ENCODE measurements at regions not wholly inside any gene's neighbourhood (a gene's known extent, or its start where the extent isn't known, plus 50 kb on each side); places are given as distances from the start of the nearest gene placed in this dataset.

DNA sequence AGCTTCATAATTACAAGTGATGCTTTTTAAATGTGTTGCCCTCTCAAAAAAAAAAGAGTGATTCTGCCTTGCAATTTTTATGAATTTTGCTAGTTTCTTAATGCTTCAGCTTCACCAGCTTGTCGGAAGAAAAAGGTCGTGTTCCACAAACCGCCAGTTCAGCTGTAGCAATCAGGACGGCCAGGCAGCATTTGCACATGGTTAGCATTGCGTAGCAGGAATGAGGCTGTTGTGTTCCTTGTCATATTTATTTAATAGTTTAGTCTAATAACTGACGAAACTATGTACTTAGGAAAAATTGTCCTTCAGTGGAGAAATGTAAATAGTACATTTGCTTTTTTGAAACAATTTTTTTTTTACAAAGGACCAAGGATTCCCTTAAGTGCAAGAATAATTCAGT is 64.9 kb upstream of the SELENOK start:
- Histone ChIP-seq H2BK5ac (ENCODE audit: low read depth, low read length) (no peak overlapping the region), H3K36me3 (ENCODE audit: control insufficient read depth in 2 of 4, insufficient read depth in 4 of 4, low read length in 3 of 4) (no peaks in the 10 kb centered on the region), H2AK5ac (ENCODE audit: low read depth, low read length) (no peak overlapping the region), H2AFZ (ENCODE audit: low read length) (no peak overlapping the region), H3K14ac (ENCODE audit: insufficient read length) (no peak overlapping the region), H3K18ac (ENCODE audit: extremely low read depth, low read length) (no peak overlapping the region), H2BK20ac (ENCODE audit: low read length) (no peak overlapping the region), H3K27me3 (replicated peaks in 1 of 4; ENCODE audit: control insufficient read depth in 3 of 4, extremely low read depth in 1 of 4, insufficient read depth in 3 of 4, low read length in 3 of 4) (no peaks in the 10 kb centered on the region), H2BK12ac (ENCODE audit: low read depth, low read length) (no peak overlapping the region), H4K5ac (ENCODE audit: insufficient read length, low read depth, low read length) (no peak overlapping the region), H2BK15ac (ENCODE audit: low read length) (no peak overlapping the region), H3K79me1 (ENCODE audit: low read depth, low read length) (no peaks in the 10 kb centered on the region), H3K23me2 (ENCODE audit: low read depth, low read length) (no peaks in the 10 kb centered on the region), H3K9ac (replicated peaks in 1 of 4; ENCODE audit: extremely low read depth in 1 of 4, low read depth in 3 of 4, low read length in 3 of 4) (no peak overlapping the region), H4K8ac (ENCODE audit: extremely low read depth, insufficient read depth, low read length) (no peak overlapping the region), H3K4me2 (ENCODE audit: insufficient read depth in 1 of 2, low read depth in 2 of 2, low read length in 2 of 2) (no peak overlapping the region), H3K56ac (replicated peaks; ENCODE audit: insufficient read length, low read depth, low read length) (no peak overlapping the region), H3K23ac (ENCODE audit: insufficient read length) (no peak overlapping the region), H2BK120ac (replicated peaks; ENCODE audit: low read depth, low read length) (no peak overlapping the region), H3K4ac (replicated peaks; ENCODE audit: insufficient read length, low read depth, low read length) (no peak overlapping the region), H4K91ac (replicated peaks; ENCODE audit: insufficient read length, low read length) (no peak overlapping the region), H3K4me3 (ENCODE audit: extremely low read depth in 1 of 4, insufficient read depth in 2 of 4, low read depth in 3 of 4, low read length in 4 of 4) (no peak overlapping the region), H4K20me1 (replicated peaks in 1 of 2; ENCODE audit: control insufficient read depth in 1 of 2, insufficient read depth in 2 of 2, low read length in 2 of 2) (no peaks in the 10 kb centered on the region), H3K27ac (ENCODE audit: low read depth, low read length) (no peak overlapping the region), H3K9me3 (ENCODE audit: insufficient read depth in 2 of 2, low read depth in 1 of 2, low read length in 1 of 2) (no peaks in the 10 kb centered on the region), H3K4me1 (replicated peaks in 1 of 4; ENCODE audit: control insufficient read depth in 3 of 4, insufficient read depth in 4 of 4, low read length in 3 of 4) (no peaks in the 10 kb centered on the region), H3K79me2 (ENCODE audit: control insufficient read depth in 1 of 2, insufficient read depth in 2 of 2, low read length in 2 of 2) (no peaks in the 10 kb centered on the region)
- WGBS, 2 experiments (ENCODE audit: extremely low coverage in 1 of 2, insufficient coverage in 1 of 2, insufficient read length in 1 of 2, insufficient replicate concordance in 2 of 2, low coverage in 1 of 2, low lambda C conversion rate in 2 of 2, missing lambda C conversion rate in 1 of 2) = 88% methylated on average over 6 of the region's 6 CpGs; no CpG with 5 or more reads in 1 of the 2 experiments
- ChIA-PET CTCF (ENCODE audit: partially characterized antibody) (interaction anchor here (0.6 to 0.9 kb wide), 2 partner anchors 18 to 86 kb away, joined by 3 to 4 read pairs; no protein-coding TSS in a partner anchor), POLR2A (ENCODE audit: partially characterized antibody) (no interaction called here)
- FAIRE-seq (no peak), DNase-seq (ENCODE audit: low read depth in 1 of 2, low spot score in 2 of 2) (no peak)
- TF ChIP-seq BRCA1 (IDR thresholded peaks at IDR 0.05; ENCODE audit: low read depth, low read length) (no peak), POU5F1 (IDR thresholded peaks at IDR 0.05; ENCODE audit: low read depth, low read length) (no peak), EP300 (IDR thresholded peaks at IDR 0.05; ENCODE audit: borderline replicate concordance in 1 of 2, low read depth in 2 of 2, low read length in 2 of 2) (no peak), RNF2 (IDR thresholded peaks at IDR 0.05; ENCODE audit: borderline replicate concordance, low read depth, low read length, missing control alignments, poor library complexity, severe bottlenecking) (no peak), JUND (IDR thresholded peaks at IDR 0.05; ENCODE audit: low read length) (no peak), BACH1 (IDR thresholded peaks at IDR 0.05; ENCODE audit: low read length) (no peak), NANOG (IDR thresholded peaks at IDR 0.05; ENCODE audit: insufficient read depth, low read depth, low read length, poor library complexity, severe bottlenecking) (no peak), GTF2F1 (IDR thresholded peaks at IDR 0.05; ENCODE audit: borderline replicate concordance, low read depth, low read length) (no peak), FOSL1 (IDR thresholded peaks at IDR 0.05; ENCODE audit: insufficient read depth, low read depth, low read length) (no peak), GABPA (IDR thresholded peaks at IDR 0.05; ENCODE audit: borderline replicate concordance, insufficient read depth, low read length) (no peak), CHD1 (IDR thresholded peaks at IDR 0.05; ENCODE audit: low read depth, low read length) (no peak)
- TF ChIP-seq, protein P1, sequence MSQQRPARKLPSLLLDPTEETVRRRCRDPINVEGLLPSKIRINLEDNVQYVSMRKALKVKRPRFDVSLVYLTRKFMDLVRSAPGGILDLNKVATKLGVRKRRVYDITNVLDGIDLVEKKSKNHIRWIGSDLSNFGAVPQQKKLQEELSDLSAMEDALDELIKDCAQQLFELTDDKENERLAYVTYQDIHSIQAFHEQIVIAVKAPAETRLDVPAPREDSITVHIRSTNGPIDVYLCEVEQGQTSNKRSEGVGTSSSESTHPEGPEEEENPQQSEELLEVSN (IDR thresholded peaks at IDR 0.05) = no peak

Measured in H1 (cell line).